Chondrocyte (in vitro differentiated cells): ENCODE measurements at regions not wholly inside any gene's neighbourhood (a gene's known extent, or its start where the extent isn't known, plus 50 kb on each side); places are given as distances from the start of the nearest gene placed in this dataset.

Source experiments
- DNase-seq: peaks from one replicate; pipeline ENCODE4 v3.0.0; 2021; ENCODE audit warnings: mixed read lengths, low spot score
- H3K27ac Mint-ChIP-seq: one replicate; pipeline ENCODE4 v1.8.0; 2021; ENCODE audit warnings: mild to moderate bottlenecking, moderate library complexity, mixed read lengths; ENCODE audit not compliant: unreplicated experiment
- H3K27me3 Mint-ChIP-seq: 2 replicates; pipeline ENCODE4 v1.8.0; 2021; ENCODE audit warnings: low read depth, mixed read lengths
- H3K36me3 Mint-ChIP-seq: 2 replicates; pipeline ENCODE4 v1.8.0; 2021; ENCODE audit warnings: low read depth, mixed read lengths
- H3K4me1 Mint-ChIP-seq: 2 replicates; pipeline ENCODE4 v1.8.0; 2021; ENCODE audit warnings: low read depth, mild to moderate bottlenecking, mixed read lengths
- H3K4me3 Mint-ChIP-seq: one replicate; pipeline ENCODE4 v1.8.0; 2021; ENCODE audit warnings: mild to moderate bottlenecking, moderate library complexity, mixed read lengths; ENCODE audit not compliant: unreplicated experiment
- H3K9me3 Mint-ChIP-seq: 2 replicates; pipeline ENCODE4 v1.8.0; 2021; ENCODE audit warnings: low read depth, mixed read lengths
- TF ChIP-seq, protein P1 (sequence below): fragments of 200-600 bp; sonication (generic); IDR thresholded peaks from 2 replicates; pipeline ENCODE4 v1.5.0; 2021; ENCODE audit warnings: antibody characterized with exemption, mild to moderate bottlenecking, moderate library complexity

DNA sequence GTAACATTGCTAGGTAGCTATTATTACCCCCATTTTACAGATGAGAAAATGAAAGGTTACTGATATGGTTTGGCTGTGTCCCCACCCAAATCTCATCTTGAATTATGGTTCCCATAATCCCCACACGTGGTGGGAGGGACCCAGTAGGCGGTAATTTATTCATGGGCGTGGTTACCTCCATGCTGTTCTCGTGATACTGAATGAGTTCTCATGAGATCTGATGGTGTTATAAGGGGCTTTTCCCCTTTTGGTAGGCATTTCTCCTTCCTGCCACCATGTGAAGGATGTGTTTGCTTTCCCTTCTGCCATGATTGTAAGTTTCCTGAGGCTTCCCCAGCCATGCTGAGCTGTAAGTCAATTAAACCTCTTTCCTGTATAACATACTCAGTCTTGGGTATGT is 252.1 kb downstream of the OPA1 start:
- Mint-ChIP-seq H3K36me3 (peaks cover 2% of the 10 kb centered on the region), H3K9me3 (peaks cover 2% of the 10 kb centered on the region), H3K4me3 (no peak overlapping the region), H3K27ac (no peak overlapping the region), H3K4me1 (peaks cover under 1% of the 10 kb centered on the region), H3K27me3 (peaks cover 63% of the 10 kb centered on the region)
- no peak for DNase-seq
- TF ChIP-seq, protein P1, sequence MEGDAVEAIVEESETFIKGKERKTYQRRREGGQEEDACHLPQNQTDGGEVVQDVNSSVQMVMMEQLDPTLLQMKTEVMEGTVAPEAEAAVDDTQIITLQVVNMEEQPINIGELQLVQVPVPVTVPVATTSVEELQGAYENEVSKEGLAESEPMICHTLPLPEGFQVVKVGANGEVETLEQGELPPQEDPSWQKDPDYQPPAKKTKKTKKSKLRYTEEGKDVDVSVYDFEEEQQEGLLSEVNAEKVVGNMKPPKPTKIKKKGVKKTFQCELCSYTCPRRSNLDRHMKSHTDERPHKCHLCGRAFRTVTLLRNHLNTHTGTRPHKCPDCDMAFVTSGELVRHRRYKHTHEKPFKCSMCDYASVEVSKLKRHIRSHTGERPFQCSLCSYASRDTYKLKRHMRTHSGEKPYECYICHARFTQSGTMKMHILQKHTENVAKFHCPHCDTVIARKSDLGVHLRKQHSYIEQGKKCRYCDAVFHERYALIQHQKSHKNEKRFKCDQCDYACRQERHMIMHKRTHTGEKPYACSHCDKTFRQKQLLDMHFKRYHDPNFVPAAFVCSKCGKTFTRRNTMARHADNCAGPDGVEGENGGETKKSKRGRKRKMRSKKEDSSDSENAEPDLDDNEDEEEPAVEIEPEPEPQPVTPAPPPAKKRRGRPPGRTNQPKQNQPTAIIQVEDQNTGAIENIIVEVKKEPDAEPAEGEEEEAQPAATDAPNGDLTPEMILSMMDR: no peak

DNA sequence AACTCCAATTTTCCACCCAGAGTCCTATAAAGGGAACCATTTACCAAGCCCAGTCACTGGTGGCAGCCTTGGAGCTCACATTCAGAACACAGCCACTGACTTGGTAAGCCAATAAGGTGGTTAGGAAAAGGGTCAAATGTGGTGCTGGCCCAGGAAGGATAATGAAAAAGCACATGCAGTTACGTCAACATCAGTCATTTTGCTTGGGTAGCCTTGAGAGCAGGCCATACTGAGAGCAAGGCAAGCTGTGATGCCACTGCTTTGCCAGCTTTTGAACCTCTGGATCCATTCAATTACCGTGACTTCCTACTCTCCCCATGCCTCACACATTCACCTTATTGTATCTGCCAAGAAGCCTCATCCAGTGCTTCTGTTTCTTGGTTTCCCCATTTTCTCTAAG is 253.6 kb downstream of the OPA1 start:
- Mint-ChIP-seq H3K4me3 (no peak overlapping the region), H3K27me3 (peaks cover 54% of the 10 kb centered on the region), H3K4me1 (peaks cover 3% of the 10 kb centered on the region), H3K36me3 (peaks cover 2% of the 10 kb centered on the region), H3K9me3 (peaks cover 2% of the 10 kb centered on the region), H3K27ac (no peak overlapping the region)
- TF ChIP-seq, protein P1: no peak
- DNase-seq: no peak

DNA sequence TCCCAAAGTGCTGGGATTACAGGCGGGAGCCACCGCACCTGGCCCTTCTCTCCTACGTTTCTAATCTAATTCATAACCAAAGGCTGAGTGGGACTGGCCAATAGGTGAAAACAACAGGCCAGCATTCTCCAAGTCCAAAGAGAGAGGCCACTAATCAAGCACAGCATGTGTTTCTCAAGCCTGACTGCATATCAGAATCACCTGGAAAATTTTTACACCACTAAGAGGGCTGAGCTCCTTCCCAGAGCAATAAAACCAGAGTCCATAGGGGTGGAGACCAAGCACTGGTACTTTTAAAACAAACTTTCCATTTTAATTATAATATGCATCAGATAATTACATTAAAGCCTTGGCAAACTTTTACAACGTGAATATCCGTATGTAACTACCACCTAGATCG is 254.4 kb downstream of the OPA1 start:
- H3K4me3 Mint-ChIP-seq: no peak overlapping the region
- no peak for DNase-seq
- peaks cover 11% of the 10 kb centered on the region for H3K4me1 Mint-ChIP-seq
- TF ChIP-seq, protein P1: no peak
- H3K27ac Mint-ChIP-seq: no peak overlapping the region
- H3K9me3 Mint-ChIP-seq: peaks cover 2% of the 10 kb centered on the region
- peaks cover 2% of the 10 kb centered on the region for H3K36me3 Mint-ChIP-seq
- H3K27me3 Mint-ChIP-seq: peaks cover 49% of the 10 kb centered on the region

DNA sequence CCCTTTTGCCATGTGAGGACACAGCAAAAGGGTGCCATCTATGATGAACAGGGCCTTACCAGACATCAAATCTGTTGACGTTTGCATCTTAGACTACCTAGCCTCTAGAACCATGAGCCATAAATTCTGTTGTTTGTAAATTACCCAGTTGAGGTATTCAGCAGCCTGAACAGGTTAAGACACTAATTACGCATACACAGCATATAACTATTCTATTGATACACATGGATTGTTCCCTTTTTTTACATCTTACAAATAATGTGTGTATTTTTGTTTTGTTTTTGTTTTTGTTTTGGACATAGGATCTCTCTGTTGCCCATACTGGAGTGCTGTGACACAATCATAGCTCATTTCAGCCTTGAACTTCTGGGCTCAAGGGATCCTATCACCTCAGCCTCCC is 255.5 kb downstream of the OPA1 start:
- no peak for DNase-seq
- TF ChIP-seq, protein P1: no peak
- Mint-ChIP-seq H3K9me3 (peaks cover 2% of the 10 kb centered on the region), H3K36me3 (peaks cover 2% of the 10 kb centered on the region), H3K27ac (no peak overlapping the region), H3K4me1 (peaks cover 22% of the 10 kb centered on the region), H3K4me3 (no peak overlapping the region), H3K27me3 (peaks cover 41% of the 10 kb centered on the region)

DNA sequence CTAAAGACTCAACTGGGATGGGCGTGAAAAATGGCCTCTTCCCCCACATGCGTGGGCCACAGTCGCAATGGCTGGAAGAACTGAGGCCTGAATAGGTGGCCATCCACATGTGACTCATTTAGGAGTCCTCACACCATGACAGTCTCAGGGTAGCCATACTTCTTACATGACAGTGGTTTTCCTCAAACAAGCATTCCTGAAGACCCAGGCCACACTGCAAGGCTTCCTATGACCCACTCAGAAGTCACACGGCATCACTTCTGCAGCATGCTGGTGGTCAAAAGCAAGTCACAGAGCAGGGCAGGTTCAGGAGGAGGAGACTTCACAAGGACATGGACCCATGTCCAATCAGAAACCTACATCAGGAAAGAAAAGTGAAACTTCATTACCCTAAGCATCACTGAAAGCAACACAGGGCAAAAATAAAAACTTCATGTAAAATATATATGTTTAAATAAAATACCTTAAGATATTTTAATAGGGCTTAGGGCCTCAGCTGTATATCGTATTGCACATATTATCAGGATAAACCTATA is 257.1 kb downstream of the OPA1 start:
- peaks cover 2% of the 10 kb centered on the region for H3K36me3 Mint-ChIP-seq
- no peak overlapping the region for H3K27ac Mint-ChIP-seq
- H3K4me3 Mint-ChIP-seq: no peak overlapping the region
- TF ChIP-seq, protein P1: no peak
- no peak for DNase-seq
- peaks cover 2% of the 10 kb centered on the region for H3K9me3 Mint-ChIP-seq
- peaks cover 40% of the 10 kb centered on the region for H3K27me3 Mint-ChIP-seq
- peaks cover 23% of the 10 kb centered on the region for H3K4me1 Mint-ChIP-seq
